ENCODE measurements at regions not wholly inside any gene's neighbourhood (a gene's known extent, or its start where the extent isn't known, plus 50 kb on each side); places are given as distances from the start of the nearest gene placed in this dataset.
"Not testable (repeated sequence)": the region's sequence is repeated elsewhere in the genome, so short reads cannot be mapped to it uniquely, and the experiment has no call there.

DNA sequence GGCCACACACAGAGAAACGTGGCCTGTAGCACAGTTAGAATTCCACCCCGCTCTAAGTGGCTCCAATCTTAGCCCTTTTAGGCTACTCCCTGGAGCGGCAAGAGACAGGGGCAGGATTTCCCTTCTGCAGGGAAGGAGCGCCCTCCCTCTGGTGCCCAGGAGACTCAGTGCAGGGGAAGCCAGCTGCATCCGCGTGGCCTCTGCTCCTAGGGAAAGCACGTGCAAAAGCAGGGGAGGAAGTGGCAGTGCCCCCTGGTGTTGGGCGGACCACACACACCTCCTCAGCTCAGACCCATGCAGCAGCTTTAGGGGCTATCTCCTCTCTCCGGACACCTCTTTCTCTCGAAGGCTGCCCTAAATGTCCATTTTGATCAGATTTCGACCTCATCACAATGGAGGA is 50.0 kb downstream of the SPRING1 start:
- DNase-seq = no peak

- DNase-seq = no peak
These were observed 53.0 kb downstream of the SPRING1 start for GRCh38 chr12:116684891-116685290.

DNA sequence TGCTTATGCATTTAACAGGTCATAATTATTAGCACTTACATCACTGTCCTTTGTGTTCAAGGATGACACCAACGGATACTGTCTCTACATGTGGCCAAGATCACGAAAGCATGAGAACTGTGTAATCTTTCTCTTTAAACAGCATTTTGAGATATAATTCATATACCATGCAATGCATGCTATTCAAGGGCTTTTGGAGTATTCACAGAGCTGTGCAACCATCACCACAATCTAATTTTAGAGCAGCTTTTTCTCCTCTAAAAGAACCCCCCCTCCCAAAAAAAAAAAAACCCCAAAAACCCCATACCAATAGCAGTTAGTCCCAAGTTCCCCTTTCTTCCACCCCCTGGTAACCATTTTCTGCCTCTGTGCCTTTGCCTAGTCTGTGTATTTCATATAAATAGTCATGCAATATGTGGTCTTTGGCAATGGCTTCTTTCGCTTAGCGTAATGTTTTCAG is 60.6 kb downstream of the SPRING1 start:
- DNase-seq = no peak

DNA sequence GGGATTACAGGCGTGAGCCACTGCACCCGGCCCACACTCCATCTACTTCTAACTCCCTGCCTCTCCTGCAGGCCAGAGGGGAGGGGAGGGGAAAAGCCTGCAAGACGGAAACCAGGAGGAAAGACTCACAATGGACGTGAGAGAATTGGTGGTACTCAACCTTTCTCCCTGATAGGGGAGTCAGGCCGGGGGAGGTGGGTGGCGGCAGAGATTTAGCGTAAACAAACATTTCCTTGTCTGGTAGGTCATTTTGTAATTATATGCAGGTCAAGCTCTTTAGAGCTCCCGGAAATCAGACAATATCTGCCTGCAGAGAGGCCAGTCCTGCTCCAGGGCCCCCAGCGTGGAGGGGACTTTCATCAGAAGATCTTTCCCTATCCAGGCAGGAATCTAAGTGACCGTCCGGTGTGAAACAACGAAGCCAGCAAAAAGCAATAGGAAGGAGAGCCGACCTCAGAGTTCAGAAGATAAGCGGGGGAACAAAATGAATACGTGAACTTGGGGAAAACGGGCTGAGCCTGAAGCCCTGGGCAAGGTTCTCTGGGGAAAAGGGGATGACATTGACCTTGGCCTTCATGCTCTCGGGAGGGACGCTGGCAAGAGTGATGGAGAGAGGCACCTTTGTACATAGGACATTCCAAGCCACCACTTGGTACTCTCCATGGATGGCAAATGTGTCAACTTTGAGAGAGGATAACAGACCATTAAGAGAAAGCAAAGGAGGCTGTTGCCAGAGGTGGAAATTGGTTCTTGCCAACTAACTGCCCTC is 62.3 kb downstream of the SPRING1 start:
- DNase-seq = no peak

- no peak for DNase-seq
These were observed 63.2 kb downstream of the SPRING1 start for GRCh38 chr12:116674643-116675183.

GRCh38 chr12:116673681-116674111 is 64.2 kb downstream of the SPRING1 start:
- no peak for DNase-seq

- DNase-seq = no peak
These were observed 64.9 kb downstream of the SPRING1 start for GRCh38 chr12:116672842-116673516.

DNA sequence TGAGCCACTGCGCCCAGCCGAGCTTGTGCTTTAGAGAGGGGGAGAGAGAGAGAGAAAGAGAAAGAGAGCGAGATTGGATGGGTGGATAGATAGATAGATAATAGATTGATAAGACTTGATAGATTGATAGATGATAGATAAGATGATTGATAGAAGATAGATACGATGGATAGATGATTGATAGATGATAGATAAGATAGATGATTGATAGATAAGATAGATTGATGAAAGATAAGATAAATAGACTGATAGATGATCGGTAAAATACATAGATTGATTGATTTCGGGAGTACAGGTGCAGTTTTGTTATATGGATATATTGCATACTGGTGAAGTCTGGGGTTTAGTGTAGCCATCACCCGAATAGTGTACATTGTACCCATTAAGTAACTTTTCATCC is 65.9 kb downstream of the SPRING1 start:
- no peak for DNase-seq

DNA sequence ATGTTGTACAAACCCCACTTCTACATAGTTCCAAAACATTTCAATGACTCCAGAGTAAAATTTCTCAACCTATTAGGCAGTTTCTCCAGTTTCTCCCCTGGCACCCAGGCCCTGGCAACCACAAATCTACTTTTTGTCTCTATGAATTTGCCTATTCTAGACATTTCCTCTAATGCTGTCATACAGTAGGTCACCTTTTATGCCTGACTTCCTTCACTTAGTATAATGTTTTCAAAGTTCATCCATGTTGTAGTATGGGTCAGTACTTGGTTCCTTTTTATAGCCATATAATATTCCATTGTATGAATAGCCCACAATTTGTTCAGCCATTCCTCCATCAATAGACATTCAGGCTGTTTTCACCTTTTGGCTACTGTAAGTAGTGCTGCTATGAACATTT is 67.0 kb downstream of the SPRING1 start:
- no peak for DNase-seq

DNA sequence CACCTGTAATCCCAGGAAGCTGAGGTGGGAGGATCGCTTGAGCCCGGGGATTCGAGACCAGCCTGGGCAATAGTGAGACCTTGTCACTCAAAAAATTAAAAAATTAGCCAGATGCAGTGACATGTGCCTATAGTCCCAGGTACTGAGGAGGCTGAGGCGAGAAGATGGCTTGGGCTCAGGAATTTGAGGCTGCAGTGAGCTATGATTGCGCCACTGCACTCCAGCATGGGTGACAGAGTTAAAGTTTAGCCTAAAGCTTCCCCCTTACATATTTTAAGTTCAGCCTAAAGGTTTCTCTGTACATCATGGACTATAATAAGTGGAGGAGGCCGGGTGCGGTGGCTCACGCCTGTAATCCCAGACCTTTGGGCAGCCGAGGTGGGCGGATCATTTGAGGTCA is 70.1 kb downstream of the SPRING1 start:
- DNase-seq = no peak

GRCh38 chr12:116666829-116667228 is 71.0 kb downstream of the SPRING1 start:
- DNase-seq = not testable (repeated sequence)

- DNase-seq = no peak
These were observed 71.6 kb downstream of the SPRING1 start for GRCh38 chr12:116666305-116666673.

DNA sequence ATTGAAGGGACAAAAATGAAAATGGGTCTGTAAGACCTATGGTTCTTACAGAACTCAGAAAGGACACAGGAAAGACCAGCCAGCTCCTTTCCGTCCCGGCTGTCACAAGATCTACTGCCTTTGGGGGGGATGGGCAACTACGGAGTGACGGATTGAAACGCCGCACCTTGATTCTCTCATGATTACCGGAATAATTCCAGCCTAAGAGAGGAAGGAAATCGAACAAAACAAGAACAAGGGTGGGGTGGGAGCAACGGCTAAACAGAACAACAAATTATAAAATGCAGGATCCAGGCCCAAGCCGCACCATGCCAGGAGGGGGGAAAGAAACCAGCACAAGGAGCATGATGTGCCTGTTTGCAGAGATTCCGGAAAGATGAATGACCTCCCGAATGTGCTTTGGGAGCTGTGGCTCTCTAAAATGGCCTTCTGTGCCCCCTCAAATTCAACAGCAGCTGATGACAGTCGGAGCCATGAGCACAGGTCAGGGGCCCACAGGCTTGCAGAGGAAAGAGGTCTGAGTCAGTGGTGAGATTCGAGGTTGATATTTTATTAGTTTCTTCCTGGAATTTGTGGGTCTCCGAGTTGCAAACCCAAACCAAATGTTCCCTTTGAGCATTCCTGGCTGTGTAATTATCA is 72.1 kb downstream of the SPRING1 start:
- DNase-seq = no peak

- no peak for DNase-seq
These were observed 73.8 kb downstream of the SPRING1 start for GRCh38 chr12:116664085-116664484.

GRCh38 chr12:116662612-116663144 is 75.2 kb downstream of the SPRING1 start:
- peak; percentile 38 for DNase-seq

- no peak for DNase-seq
These were observed 76.5 kb downstream of the SPRING1 start for GRCh38 chr12:116661341-116661740.

DNA sequence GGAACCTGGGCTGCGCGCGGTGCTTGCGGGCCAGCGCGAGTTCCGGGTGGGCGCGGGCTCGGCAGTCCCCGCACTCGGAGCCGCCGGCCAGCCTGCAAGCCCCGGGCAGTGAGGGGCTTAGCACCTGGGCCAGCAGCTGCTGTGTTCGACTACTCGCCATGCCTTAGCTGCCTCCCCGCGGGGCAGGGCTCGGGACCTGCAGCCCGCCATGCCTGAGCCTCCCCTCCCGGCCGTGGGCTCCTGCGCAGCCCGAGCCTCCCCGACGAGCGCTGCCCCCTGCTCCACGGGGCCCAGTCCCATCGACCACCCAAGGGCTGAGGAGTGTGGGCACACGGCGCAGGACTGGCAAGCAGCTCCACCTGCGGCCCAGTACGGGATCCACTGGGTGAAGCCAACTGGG is 77.1 kb downstream of the SPRING1 start:
- not testable (repeated sequence) for DNase-seq

DNA sequence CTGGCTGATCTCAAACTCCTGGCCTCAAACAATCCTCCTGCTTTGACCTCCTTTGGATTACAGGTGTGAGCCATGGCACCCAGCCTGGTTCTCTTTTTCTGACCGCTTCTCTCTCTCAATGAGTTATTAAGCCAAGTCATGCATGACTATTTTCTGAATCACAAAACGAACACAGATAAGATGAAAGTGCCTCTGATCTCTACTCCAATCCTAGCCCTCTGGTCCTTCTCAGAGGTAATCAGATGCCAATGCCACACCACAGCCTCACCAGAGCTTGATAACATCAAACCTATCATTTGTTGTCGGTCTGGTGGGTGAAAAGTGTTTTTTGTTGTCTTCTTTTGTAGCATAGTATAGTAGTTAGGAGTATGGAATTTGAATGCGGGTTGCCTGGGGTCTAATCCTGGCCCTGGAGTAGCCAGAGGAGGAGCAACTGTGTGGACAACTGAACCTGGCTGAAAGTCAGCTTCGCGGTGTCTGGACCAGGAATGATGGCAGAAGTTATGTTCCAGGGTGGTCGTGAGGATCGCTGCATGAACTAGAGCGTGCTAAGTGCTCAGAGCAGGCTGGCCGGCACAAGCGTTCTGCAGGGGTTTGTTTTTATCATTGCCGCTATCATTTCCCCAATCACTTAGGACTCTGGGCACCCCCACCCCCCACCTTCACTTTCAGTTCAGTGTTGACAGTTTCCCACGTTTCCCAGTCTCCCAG is 77.9 kb downstream of the SPRING1 start:
- peak; percentile 45 for DNase-seq

DNA sequence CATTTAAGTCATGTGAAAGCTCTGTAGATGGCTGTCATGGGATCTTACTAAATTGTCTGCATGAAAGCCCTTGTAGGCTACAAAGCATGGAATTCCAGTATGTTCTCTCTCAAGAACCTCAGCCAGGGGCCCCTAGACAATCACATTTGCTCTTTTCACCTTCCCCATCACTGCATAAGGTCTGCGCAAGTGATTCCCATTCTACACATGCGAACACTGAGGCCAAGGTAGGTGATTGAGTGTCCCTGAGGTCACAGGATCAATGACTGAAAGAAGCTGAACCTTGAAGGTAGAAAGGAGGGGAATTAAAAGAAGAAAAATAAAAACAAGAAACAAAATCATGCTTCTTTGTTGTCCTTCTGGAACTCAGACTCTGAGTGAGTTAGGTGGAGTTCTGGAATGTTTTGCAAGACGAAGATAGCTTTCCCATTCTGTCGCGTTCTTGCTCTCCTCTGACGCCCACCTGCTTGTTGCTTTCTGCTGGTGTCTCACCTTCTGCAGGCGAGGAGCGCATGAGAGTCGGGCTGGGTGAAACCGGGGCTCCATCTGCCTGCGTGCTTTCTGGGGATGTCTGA is 79.9 kb downstream of the SPRING1 start:
- DNase-seq = no peak

DNA sequence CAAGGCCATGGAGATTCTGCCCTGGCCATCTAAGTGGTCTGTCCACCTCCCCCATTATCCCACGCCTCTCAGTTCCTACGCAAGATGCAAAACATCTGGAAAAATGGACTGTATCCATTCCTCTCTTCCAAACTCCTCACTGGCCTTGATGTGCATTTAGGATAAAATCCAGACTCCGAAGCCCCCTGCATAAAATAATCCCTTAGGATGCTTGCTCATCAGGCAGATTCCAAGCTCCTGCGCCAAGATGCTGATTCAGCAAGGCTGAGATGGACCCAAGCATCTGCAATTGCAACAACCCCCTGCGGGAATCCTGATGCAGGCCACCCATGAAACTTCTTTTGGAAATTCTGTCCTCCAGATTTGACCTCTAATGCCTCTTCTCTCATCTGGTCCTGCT is 81.6 kb downstream of the SPRING1 start:
- DNase-seq = no peak

DNA sequence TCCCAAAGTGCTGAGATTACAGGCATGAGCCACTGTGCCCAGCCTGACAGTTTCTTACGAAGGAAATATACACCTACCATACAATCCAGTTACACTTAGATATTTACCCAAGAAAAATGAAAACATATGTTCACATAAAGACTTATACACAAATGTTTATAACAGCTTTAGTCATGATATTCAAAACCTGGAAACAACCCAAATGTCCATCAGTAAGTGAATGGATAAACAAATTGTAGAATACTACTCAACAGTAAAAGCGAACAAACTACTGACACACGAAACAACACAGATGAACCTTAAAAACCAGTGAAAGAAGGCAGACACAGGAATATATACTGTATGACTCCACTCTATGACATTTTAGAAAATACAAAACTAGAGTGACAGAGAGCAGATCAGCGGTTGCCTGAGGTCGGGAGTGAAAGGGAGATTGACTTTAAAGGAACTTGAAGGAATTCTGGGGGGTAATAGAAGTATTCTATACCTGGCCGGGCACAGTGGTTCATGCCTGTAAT is 83.6 kb downstream of the SPRING1 start:
- no peak for DNase-seq

DNA sequence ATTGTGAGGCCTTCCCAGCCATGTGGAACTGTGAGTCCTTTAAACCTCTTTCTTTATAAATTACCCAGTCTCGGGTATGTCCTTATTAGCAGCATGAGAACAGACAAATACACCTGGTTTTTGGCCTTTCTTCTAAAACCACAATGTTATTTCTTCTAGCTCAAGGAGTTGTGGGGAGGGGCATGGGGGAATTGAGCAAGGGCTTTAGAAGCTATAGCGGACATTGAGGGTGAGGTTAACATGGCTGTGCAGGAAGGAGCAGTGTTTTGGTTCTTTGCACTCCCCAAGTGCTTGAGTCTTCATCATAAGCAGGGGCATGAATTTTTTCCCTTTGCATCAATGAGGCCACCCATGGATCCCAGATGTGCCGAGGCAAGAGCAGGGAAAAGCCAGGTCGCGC is 86.8 kb downstream of the SPRING1 start:
- no peak for DNase-seq
